ENCODE measurements at regions not wholly inside any gene's neighbourhood (a gene's known extent, or its start where the extent isn't known, plus 50 kb on each side); places are given as distances from the start of the nearest gene placed in this dataset.

DNA sequence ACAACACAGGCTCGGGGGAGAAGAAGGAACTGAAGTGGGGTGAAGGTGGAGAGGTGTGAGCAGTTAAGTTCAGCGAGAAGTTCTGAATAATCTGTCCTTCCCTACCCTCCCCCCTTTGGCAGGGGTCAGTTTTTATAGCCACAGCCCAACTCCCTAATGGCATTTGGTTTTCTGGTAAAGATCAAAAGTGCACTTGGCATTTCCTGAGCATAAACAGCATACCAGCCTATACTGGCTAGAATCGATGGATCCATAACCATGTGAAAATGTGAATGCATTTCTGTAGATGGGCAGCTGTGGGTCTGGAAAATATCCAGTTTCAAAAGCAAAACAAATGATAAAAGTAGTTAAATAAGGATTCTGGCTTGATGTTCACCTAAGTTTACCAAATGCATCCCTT, 410.9 kb downstream of the PLK2 start:
- ChIA-PET CTCF (no interaction called here), POLR2A (no interaction called here)
- no peak for DNase-seq (ENCODE audit: low read depth)
- TF ChIP-seq, protein P1, sequence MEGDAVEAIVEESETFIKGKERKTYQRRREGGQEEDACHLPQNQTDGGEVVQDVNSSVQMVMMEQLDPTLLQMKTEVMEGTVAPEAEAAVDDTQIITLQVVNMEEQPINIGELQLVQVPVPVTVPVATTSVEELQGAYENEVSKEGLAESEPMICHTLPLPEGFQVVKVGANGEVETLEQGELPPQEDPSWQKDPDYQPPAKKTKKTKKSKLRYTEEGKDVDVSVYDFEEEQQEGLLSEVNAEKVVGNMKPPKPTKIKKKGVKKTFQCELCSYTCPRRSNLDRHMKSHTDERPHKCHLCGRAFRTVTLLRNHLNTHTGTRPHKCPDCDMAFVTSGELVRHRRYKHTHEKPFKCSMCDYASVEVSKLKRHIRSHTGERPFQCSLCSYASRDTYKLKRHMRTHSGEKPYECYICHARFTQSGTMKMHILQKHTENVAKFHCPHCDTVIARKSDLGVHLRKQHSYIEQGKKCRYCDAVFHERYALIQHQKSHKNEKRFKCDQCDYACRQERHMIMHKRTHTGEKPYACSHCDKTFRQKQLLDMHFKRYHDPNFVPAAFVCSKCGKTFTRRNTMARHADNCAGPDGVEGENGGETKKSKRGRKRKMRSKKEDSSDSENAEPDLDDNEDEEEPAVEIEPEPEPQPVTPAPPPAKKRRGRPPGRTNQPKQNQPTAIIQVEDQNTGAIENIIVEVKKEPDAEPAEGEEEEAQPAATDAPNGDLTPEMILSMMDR (IDR thresholded peaks at IDR 0.05; ENCODE audit: insufficient read depth, low read depth, low read length), result no peak
- Histone ChIP-seq H3K36me3 (ENCODE audit: control insufficient read depth, insufficient read depth, low read length) (no peaks in the 10 kb centered on the region), H3K4me3 (ENCODE audit: low read depth, low read length) (no peak overlapping the region), H3K27me3 (ENCODE audit: control insufficient read depth, insufficient read depth, low read length) (no peaks in the 10 kb centered on the region)

DNA sequence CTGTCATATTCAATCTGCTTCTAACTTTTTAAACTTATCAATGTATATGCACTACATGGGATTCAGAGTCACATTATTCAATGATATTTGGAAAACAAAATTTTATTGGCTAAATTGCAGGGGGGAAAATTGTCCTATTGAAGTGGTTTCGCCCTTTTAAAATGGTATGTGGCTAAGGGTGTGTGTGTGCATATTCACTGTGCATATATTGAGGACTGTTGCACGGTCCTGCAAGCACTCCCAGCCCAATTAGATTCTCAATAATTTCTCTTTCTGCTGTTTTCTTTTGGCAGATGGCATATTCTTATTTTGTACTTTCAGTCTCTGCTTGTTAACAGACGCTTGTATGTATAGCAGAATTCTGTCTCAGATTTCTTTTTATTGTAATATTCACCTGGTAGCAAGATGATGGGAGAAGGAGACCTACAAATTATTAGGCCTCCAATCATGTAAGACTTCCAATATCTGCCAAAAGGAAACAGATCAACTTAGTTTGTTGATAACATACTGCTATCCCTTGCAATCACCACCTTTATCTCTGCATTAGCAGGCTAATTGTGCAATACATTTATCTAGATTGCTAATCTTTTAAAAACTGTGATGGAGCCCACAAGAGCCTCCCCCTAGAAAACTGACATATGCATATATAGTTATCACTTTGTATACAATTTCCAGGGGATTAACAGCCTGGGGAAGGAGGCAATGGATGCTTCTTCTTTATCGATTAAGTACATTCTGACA, 411.5 kb downstream of the PLK2 start:
- TF ChIP-seq, protein P1 (IDR thresholded peaks at IDR 0.05; ENCODE audit: insufficient read depth, low read depth, low read length), result no peak
- POLR2A ChIA-PET, result no interaction called here
- H3K4me3 ChIP-seq (ENCODE audit: low read depth, low read length), result no peak overlapping the region
- no peaks in the 10 kb centered on the region for H3K36me3 ChIP-seq (ENCODE audit: control insufficient read depth, insufficient read depth, low read length)
- CTCF ChIA-PET, result interaction anchor here (1.5 kb wide), 1 partner anchor 750 kb away, joined by 3 read pairs; no protein-coding TSS in a partner anchor
- H3K27me3 ChIP-seq (ENCODE audit: control insufficient read depth, insufficient read depth, low read length), result no peaks in the 10 kb centered on the region
- no peak for DNase-seq (ENCODE audit: low read depth)

- H3K4me3 ChIP-seq (ENCODE audit: low read depth, low read length), result no peak overlapping the region
- CTCF ChIA-PET, result no interaction called here
- DNase-seq (ENCODE audit: low read depth), result no peak
- POLR2A ChIA-PET, result no interaction called here
- TF ChIP-seq, protein P1 (IDR thresholded peaks at IDR 0.05; ENCODE audit: insufficient read depth, low read depth, low read length), result no peak
- no peaks in the 10 kb centered on the region for H3K36me3 ChIP-seq (ENCODE audit: control insufficient read depth, insufficient read depth, low read length)
- no peaks in the 10 kb centered on the region for H3K27me3 ChIP-seq (ENCODE audit: control insufficient read depth, insufficient read depth, low read length)
These were observed 413.5 kb downstream of the PLK2 start for GRCh38 chr5:58046371-58046770.

- TF ChIP-seq, protein P1 (IDR thresholded peaks at IDR 0.05; ENCODE audit: insufficient read depth, low read depth, low read length), result no peak
- no peak for DNase-seq (ENCODE audit: low read depth)
- Histone ChIP-seq H3K36me3 (ENCODE audit: control insufficient read depth, insufficient read depth, low read length) (no peaks in the 10 kb centered on the region), H3K27me3 (ENCODE audit: control insufficient read depth, insufficient read depth, low read length) (no peaks in the 10 kb centered on the region), H3K4me3 (ENCODE audit: low read depth, low read length) (no peak overlapping the region)
- CTCF ChIA-PET, result interaction anchor here (0.6 to 1.6 kb wide), 3 partner anchors 17 to 220 kb away, joined by 3 to 5 read pairs (median 3); no protein-coding TSS in a partner anchor
- POLR2A ChIA-PET, result no interaction called here
These were observed 415.7 kb downstream of the PLK2 start for GRCh38 chr5:58044166-58044565.

DNA sequence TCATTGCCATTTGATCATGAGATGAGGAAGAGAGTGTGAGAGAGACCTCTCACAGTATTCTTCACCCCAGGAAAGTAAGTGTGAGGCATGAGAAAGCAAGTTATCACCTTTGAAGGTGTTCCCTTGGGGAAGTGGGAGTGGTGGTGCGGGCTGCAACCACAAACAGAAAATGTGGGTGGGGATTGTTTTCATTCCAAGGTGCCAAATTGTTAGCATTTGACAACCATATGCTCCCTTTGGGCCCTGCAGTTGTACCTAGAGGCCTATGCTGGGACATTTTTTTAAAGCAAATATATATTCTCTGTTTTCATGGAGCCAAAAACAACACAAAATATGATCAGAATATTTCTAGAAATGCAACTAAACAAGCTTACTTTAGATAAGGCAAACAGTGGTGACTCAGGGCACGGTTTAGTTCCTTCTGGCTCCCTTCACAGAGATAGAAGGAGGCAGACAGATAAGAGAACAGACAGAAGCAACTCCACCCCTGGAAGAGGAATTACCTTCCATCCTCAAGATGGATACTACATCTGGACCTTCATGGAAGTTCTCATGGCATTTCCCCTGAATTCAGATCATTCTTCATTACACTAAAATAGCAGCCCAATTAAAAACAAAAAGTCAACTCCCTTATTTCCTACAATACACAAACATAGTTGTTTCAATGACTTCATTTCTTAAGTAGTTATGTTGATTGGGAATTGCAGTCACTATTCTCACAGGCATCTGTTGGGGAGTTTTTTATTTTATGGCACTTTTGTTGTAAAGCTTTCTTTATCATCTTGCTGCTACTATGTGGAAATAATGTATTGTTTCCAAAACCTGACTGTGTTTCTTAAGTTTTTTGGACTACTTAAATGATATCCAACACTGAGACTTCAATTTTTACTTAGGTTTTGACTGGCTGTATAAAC, 416.6 kb downstream of the PLK2 start:
- H3K36me3 ChIP-seq (ENCODE audit: control insufficient read depth, insufficient read depth, low read length), result no peaks in the 10 kb centered on the region
- ChIA-PET CTCF (interaction anchor here (1.4 to 1.6 kb wide), 2 partner anchors 18 to 19 kb away, joined by 3 to 5 read pairs; no protein-coding TSS in a partner anchor), POLR2A (interaction anchor here (0.6 kb wide), 1 partner anchor 172 kb away, joined by 4 read pairs; no protein-coding TSS in a partner anchor)
- DNase-seq (ENCODE audit: low read depth), result no peak
- TF ChIP-seq, protein P1 (IDR thresholded peaks at IDR 0.05; ENCODE audit: insufficient read depth, low read depth, low read length), result no peak
- no peaks in the 10 kb centered on the region for H3K27me3 ChIP-seq (ENCODE audit: control insufficient read depth, insufficient read depth, low read length)
- H3K4me3 ChIP-seq (ENCODE audit: low read depth, low read length), result no peak overlapping the region

All from BJ (cell line).